ENCODE measurements at regions not wholly inside any gene's neighbourhood (a gene's known extent, or its start where the extent isn't known, plus 50 kb on each side); places are given as distances from the start of the nearest gene placed in this dataset.

- in situ Hi-C loops (cut with MboI; ENCODE audit: low sequenced_read_pairs, unreplicated experiment) = no loop called here
- no peak for DNase-seq (ENCODE audit: low spot score)
- TF ChIP-seq CTCF (IDR thresholded peaks at IDR 0.05; ENCODE audit: borderline replicate concordance, control extremely low read depth, extremely low read depth, insufficient read depth, missing control alignments) = no peak
Measured at GRCh38 chr2:12861344-12861930, 144.7 kb downstream of the TRIB2 start.

GRCh38 chr2:12862541-12862940 lies 145.8 kb downstream of the TRIB2 start:
- no peak for DNase-seq (ENCODE audit: low spot score)
- in situ Hi-C loops (cut with MboI; ENCODE audit: low sequenced_read_pairs, unreplicated experiment) = no loop called here
- no peak for TF ChIP-seq CTCF (IDR thresholded peaks at IDR 0.05; ENCODE audit: borderline replicate concordance, control extremely low read depth, extremely low read depth, insufficient read depth, missing control alignments)

GRCh38 chr2:12863937-12864336 lies 147.2 kb downstream of the TRIB2 start:
- in situ Hi-C loops (cut with MboI; ENCODE audit: low sequenced_read_pairs, unreplicated experiment) = no loop called here
- no peak for DNase-seq (ENCODE audit: low spot score)
- no peak for TF ChIP-seq CTCF (IDR thresholded peaks at IDR 0.05; ENCODE audit: borderline replicate concordance, control extremely low read depth, extremely low read depth, insufficient read depth, missing control alignments)

- in situ Hi-C loops (cut with MboI; ENCODE audit: low sequenced_read_pairs, unreplicated experiment) = no loop called here
- TF ChIP-seq CTCF (IDR thresholded peaks at IDR 0.05; ENCODE audit: borderline replicate concordance, control extremely low read depth, extremely low read depth, insufficient read depth, missing control alignments) = no peak
- no peak for DNase-seq (ENCODE audit: low spot score)
Measured at GRCh38 chr2:12867631-12868287, 151.0 kb downstream of the TRIB2 start.

GRCh38 chr2:12870692-12871091 lies 154.0 kb downstream of the TRIB2 start:
- in situ Hi-C loops (cut with MboI; ENCODE audit: low sequenced_read_pairs, unreplicated experiment) = no loop called here
- DNase-seq (ENCODE audit: low spot score) = no peak
- no peak for TF ChIP-seq CTCF (IDR thresholded peaks at IDR 0.05; ENCODE audit: borderline replicate concordance, control extremely low read depth, extremely low read depth, insufficient read depth, missing control alignments)

- TF ChIP-seq CTCF (IDR thresholded peaks at IDR 0.05; ENCODE audit: borderline replicate concordance, control extremely low read depth, extremely low read depth, insufficient read depth, missing control alignments) = no peak
- no peak for DNase-seq (ENCODE audit: low spot score)
- in situ Hi-C loops (cut with MboI; ENCODE audit: low sequenced_read_pairs, unreplicated experiment) = no loop called here
Measured at GRCh38 chr2:12871694-12872315, 155.1 kb downstream of the TRIB2 start.
